M059J (cell line): ENCODE measurements at regions not wholly inside any gene's neighbourhood (a gene's known extent, or its start where the extent isn't known, plus 50 kb on each side); places are given as distances from the start of the nearest gene placed in this dataset.

ENCODE experiments used
- DNase-seq: peaks from one replicate; pipeline ENCODE4 v3.0.0-alpha.2; 2012; ENCODE audit warnings: low read depth

- DNase-seq = no peak
Measured at GRCh38 chr6:11296449-11297375, 64.2 kb upstream of the NEDD9 start.

GRCh38 chr6:11295969-11296368 lies 63.5 kb upstream of the NEDD9 start:
- DNase-seq = no peak

- no peak for DNase-seq
Measured at GRCh38 chr6:11294228-11294627, 61.8 kb upstream of the NEDD9 start.

- DNase-seq = no peak
Measured at GRCh38 chr6:11292594-11293236, 60.2 kb upstream of the NEDD9 start.

GRCh38 chr6:11292091-11292490 lies 59.6 kb upstream of the NEDD9 start:
- DNase-seq = no peak

- DNase-seq = no peak
Measured at GRCh38 chr6:11291582-11291981, 59.1 kb upstream of the NEDD9 start.

GRCh38 chr6:11290027-11290426 lies 57.6 kb upstream of the NEDD9 start:
- no peak for DNase-seq

- DNase-seq = no peak
Measured at GRCh38 chr6:11288065-11288464, 55.6 kb upstream of the NEDD9 start.

- DNase-seq = no peak
Measured at GRCh38 chr6:11284996-11285395, 52.5 kb upstream of the NEDD9 start.

GRCh38 chr6:11283629-11284028 lies 51.2 kb upstream of the NEDD9 start:
- DNase-seq = no peak

GRCh38 chr6:11282875-11283274 lies 50.4 kb upstream of the NEDD9 start:
- DNase-seq = no peak
